GM19238 (cell line): ENCODE measurements at regions not wholly inside any gene's neighbourhood (a gene's known extent, or its start where the extent isn't known, plus 50 kb on each side); places are given as distances from the start of the nearest gene placed in this dataset.
"Not testable (repeated sequence)": the region's sequence is repeated elsewhere in the genome, so short reads cannot be mapped to it uniquely, and the experiment has no call there.

ENCODE experiments used
- DNase-seq: peaks from one replicate; pipeline ENCODE4 v3.0.0; 2011; ENCODE audit warnings: low spot score; ENCODE audit not compliant: insufficient read length

DNA sequence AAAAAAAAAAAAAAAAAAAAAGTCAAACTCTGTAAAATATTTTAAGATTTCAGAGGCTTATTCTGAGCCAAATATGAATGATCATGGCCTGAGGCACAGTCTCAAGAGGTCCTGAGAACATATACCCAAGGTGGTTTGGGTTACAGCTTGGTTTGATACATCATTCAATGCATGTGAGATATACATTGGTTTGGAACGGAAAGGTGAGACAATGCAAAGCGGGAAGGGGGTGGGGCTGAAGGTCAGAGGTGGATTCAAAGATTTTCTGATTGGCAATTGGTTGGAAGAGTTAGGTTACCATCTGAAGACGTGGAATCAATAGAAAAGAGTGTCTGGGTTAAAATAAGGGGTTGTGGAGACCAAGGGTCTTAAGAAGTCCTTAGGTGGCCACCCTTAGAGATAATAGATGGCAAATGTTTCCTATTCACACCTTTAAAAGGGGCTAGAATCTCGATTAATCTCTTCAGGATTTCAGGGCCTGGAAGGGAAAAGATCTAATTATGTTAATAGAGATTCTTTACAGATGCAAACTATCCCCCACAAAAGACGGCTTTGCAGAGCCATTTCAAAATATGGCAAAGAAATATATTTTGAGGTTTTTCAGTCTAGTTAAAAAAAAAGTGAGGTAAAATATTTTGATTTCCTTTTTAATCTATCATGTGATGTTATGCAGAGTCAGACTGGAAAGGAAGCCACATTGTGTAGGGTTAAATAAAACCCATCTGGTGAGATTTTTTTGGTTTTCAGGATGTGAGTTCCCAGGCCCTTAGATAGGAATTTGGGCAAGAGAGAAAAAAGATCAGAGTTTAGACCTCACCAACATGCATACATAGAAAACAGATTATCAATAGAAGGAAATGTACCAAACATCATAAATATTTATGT lies 173.8 kb upstream of the CNOT2 start:
- no peak for DNase-seq

DNA sequence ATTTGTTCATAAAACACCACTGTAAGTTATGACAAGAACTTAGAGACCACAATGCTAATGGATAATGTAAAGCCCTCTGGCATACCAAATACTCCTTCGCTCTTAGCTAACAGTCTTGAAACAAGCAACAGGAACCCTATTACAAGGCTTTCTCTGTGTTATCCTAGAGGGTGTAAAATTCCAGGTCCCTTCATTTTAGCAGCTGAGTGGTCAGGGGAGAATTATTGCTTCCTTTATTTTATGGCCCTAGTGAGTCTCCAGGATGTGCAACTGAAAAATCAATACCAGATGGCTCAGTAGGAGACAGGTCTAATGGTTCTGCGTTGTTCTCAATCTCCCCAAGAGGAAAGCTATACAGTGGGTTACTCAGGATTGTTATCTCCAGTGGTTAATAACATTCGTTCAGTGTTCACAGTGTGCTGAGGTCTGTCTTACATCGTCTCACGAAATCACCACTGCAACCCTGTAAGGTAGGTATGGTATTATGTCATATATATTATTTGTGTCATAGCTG lies 172.7 kb upstream of the CNOT2 start:
- DNase-seq, result no peak

DNA sequence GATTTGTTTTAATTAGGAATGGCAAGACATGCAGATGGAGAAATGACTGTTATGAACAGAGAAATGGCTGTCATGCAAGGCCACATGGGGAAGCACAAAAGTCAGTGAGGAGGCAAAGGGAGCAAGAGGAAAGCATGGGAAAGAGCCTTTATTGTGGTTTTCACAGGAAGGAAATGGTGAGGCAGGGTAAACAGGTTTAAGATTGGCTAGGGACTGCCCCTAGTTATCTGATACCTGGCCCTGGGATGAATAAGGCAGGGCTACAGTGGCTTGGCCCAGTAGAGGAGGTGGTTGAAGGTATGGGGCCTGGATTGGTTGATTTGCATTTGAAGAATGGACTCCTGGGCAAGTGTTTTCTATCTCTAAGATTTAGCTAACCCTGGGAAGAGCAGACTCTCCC lies 168.7 kb upstream of the CNOT2 start:
- no peak for DNase-seq

GRCh38 chr12:70077441-70077840 lies 165.8 kb upstream of the CNOT2 start:
- DNase-seq, result no peak

DNA sequence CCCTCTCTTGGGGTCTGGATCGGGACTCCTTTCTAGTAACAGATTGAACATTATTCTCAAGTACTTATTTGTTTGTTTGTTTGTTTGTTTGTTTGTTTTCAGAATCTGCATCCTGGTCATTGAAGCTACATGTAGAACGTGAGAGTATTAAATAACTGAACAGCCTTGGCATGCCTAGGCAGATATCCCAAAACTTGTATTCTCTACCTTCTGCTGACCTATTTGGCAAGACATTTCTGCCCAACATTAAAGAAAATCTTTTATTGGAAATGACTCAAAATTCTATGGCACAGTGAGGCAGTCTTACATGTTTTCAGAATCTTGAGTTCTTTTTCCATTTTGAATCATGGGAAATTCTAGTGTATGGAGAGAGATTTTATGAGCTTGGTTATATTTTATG lies 165.1 kb upstream of the CNOT2 start:
- DNase-seq, result no peak

DNA sequence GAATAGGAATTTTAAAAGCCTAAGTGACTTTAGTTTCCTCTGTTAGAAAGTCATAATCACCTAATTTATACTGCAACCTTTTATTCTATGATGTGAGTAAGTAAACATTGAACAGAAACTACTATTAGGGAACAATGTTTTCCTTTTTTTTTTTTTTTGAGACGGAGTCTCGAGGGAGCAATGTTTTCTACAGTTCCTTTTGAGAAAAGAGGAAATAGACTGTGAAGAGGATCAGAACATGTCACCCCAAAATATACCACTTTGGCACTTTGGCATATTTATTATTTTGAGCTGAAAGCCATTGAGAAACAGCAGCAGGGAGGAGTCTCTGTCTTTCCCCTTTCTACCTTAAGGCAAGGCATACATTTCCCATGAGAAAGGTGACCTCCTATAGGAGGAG lies 162.7 kb upstream of the CNOT2 start:
- no peak for DNase-seq

DNA sequence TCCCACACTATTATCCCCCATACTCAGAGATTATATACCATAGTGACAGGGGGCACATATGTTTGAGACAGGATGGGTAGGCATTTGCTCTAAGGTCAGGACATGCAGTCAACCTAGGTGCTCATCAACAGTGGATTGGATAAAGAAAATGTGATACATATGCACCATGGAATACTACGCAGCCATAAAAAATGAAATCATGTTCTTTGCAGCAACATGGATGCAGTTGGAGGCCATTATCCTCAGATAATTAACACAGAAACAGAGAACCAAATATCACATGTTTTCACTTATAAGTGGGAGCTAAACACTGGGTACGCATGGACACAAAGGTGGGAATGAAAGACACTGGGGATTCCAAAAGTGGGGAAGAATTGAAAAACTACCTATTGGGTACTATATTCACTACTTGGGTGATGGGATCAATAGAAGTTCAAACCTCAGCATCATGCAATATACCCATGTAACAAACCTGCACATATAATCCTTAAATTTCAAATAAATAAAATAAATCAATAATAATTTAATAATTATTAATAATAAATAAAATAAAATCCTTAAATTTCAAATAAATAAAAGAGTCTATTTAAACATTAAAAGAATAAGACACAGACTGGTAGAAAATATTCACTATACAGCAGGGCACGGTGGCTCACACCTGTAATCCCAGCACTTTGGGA lies 160.1 kb upstream of the CNOT2 start:
- DNase-seq, result no peak

GRCh38 chr12:70083677-70084020 lies 159.6 kb upstream of the CNOT2 start:
- DNase-seq, result no peak

GRCh38 chr12:70086372-70086771 lies 156.9 kb upstream of the CNOT2 start:
- DNase-seq, result not testable (repeated sequence)

DNA sequence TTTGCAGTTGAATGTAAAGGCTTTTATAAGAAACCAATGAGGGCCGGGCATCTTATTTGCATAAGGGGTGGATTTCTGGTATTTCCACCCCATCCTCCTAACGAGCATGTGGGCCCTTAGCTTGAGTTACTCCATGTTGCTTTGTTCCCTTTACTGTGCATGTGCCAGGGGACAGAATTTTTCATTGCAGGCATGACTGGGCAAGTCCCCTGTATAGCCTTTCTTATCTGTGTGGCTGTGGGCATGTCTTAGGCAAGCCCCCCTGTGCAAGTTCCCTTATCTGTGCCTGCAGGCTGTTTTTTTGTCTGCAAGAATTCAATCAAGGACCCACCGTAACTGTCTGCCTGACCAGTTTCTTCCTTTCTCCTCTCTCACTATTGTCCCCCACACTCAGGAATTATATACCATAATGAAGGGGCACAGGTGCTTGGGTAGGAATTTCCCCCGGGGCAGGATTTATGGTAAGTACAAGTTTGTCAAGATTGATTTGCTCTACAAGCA lies 152.2 kb upstream of the CNOT2 start:
- no peak for DNase-seq

- no peak for DNase-seq
These were observed 148.8 kb upstream of the CNOT2 start for GRCh38 chr12:70094467-70094866.

- no peak for DNase-seq
These were observed 146.3 kb upstream of the CNOT2 start for GRCh38 chr12:70096759-70097410.

DNA sequence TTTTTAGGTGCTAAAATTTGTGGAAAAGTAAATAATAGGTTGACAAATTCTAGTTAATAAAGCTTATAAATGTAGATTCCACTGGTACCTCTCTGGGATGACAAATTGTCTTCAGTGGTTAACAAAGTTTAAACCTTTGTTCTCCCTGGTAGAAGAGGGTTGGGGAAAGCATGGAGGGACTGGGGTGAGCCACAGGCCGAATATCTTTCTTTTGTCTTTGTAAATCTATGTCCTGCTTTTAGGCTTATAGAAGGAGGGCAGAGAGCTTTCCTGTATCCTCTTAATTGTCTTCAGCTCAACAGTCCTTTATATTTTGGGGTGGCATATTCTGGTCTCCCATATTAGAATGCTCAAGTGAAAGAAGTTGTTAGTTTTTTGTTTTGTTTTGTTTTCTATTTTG lies 142.2 kb upstream of the CNOT2 start:
- DNase-seq, result no peak

- no peak for DNase-seq
These were observed 136.9 kb upstream of the CNOT2 start for GRCh38 chr12:70106347-70106746.

GRCh38 chr12:70110085-70110484 lies 133.1 kb upstream of the CNOT2 start:
- DNase-seq, result no peak

- DNase-seq, result no peak
These were observed 125.6 kb upstream of the CNOT2 start for GRCh38 chr12:70117670-70118069.

DNA sequence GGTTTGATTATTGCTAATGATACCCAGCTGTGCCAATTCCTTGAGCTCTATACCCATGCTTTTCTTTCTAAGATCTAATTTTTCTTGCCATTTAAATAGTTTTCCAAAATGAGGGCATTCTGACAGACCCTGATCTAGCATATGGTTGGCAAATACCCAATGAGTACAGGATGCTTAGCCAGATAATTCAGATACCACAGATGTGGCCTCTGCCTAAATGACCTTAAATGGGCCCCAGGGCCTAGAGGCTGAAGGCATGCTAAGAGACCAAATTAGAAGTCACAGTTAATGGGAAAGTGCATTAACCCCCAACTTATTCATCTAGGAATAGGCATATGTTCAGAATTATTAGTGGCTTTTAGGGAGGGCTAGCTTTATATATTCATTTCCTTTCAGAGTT lies 122.3 kb upstream of the CNOT2 start:
- DNase-seq, result no peak

GRCh38 chr12:70121562-70121961 lies 121.7 kb upstream of the CNOT2 start:
- DNase-seq, result no peak

DNA sequence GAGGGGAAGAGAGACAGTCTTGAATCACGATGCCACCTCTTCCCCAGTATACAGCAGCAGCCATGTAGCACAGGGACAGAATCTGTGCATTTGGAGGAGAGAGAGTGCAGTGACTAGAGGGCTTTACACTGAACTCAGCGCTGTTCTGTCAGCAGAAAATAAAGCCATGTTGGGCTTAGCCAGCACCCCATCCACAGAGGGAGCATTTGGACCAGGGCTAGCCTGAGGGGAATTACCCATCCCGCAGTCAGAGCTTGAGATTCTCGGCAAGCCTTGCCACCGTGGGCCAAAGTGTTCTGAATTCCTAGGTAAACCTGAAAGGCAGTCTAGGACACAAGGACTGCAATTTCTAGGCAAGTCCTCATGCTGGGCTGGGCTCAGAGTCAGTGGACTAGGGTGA lies 120.4 kb upstream of the CNOT2 start:
- DNase-seq, result no peak

DNA sequence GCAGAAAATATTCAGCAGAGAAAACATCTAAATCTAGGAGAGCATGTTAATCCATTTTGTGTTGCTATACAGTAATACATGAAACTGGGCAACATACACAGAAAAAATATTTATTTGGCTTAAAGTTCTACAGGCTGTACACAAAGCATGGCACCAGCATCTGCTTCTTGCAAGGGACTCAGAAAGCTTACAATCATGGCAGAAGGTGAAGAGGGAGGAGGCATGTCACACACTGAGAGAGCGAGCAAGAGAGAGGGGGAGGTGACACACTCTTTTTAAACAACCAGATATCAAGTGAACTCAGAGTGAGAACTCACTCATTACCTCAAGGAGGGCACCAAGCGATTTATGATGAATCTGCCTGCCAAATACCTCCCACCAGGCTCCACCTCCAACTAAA lies 94.2 kb upstream of the CNOT2 start:
- no peak for DNase-seq

DNA sequence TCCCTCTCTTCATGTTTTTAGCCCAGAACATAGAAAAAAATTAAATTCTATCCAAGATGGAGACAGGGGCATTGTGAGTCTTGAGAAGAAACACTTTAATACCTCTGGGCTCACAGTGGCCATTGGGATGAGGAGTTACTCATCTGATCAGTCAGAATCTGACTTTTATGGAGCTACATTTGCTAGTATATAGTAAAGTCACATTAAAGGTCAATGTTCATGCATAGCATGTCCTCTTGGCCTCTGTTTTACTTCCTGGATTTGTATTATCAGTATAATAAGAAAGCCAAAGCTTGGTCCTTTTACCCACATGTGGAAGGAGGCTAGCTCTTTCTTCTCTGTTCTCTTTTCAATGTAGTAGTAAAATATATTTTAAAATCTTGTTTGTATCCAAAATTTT lies 93.6 kb upstream of the CNOT2 start:
- no peak for DNase-seq

DNA sequence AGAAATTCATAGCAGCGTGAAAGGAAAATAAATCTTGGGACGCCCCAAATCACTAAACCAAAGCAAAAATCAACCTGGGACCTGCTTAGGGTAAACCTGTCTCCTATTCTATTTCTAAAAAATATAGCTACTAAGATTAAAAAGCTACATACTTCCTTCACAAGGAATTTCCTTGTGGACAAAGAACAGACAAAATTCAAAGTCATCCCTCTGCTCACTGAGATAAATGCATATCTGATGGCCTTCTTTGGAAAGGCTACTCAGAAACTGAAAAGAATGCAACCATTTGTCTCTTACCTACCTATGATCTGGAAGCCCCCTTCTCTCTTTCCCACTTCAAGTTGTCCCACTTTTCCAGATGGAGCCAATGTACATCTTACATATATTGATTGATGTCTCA lies 93.0 kb upstream of the CNOT2 start:
- DNase-seq, result no peak
